Hematopoietic multipotent progenitor cell treated with erythropoietin and hydrocortisone succinate and interleukin-3 and kit ligand, for 4 days (in vitro differentiated cells): ENCODE measurements at regions not wholly inside any gene's neighbourhood (a gene's known extent, or its start where the extent isn't known, plus 50 kb on each side); places are given as distances from the start of the nearest gene placed in this dataset.
"Not testable (repeated sequence)": the region's sequence is repeated elsewhere in the genome, so short reads cannot be mapped to it uniquely, and the experiment has no call there.

Source experiments
- DNase-seq: peaks from one replicate; pipeline ENCODE4 v3.0.0-alpha.2; 2015

DNA sequence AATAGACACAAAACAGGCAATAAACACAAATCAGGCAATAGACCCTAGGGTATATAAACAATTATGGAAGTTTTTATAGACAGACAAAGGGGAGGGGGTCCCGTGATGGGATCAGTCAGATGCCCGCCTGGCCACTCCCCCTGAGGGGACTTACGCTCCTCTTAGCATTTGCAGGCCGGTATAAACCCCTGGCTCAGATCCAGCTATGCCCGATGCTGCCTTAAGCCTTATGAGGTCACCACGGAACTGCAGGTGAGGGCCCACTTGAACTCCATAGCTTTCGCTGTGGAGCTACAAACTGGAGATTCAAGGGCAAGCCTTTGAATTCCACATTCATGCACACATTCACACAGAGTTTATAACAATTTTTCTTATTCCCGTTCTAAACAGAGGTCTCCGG lies 340.5 kb upstream of the USP9Y start:
- DNase-seq, result no peak

GRCh38 chrY:12365311-12365910 lies 335.6 kb upstream of the USP9Y start:
- peak; percentile 84 for DNase-seq

DNA sequence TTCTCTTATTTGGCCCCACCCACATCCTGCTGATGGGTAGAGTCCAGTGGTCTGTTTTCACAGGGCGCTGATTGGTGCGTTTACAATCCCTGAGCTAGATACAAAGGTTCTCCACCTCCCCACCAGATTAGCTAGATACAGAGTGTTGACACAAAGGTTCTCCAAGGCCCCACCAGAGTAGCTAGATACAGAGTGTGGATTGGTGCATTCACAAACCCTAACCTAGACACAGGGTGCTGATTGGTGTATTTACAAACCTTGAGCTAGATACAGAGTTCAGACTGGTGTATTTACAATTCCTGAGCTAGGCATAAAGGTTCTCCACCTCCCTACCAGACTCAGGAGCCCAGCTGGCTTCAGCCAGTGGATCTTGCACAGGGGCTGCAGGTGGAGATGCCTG lies 326.4 kb upstream of the USP9Y start:
- not testable (repeated sequence) for DNase-seq

GRCh38 chrY:12391655-12392559 lies 309.1 kb upstream of the USP9Y start:
- DNase-seq, result peak; percentile 54

DNA sequence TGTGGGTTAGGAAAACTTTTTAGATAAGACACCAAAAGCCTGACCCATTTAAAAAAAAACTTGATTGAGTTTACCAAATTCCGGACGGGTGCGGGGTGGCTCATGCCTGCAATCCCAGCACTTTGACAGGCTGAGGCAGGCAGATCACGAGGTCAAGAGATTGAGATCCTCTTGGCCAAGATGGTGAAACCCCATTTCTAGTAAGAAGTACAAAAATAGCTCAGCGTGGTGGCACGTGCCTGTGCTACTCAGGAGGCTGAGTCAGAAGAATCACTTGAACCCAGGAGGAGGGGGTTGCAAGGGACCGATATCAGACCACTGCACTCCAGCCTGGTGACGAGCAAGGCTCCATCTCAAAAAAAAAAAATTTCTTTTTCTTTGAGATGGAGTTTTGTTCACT lies 307.8 kb upstream of the USP9Y start:
- DNase-seq, result no peak

GRCh38 chrY:12395381-12396120 lies 305.5 kb upstream of the USP9Y start:
- peak; percentile 22 for DNase-seq

- peak; percentile 53 for DNase-seq
Measured at GRCh38 chrY:12403916-12404315, 297.1 kb upstream of the USP9Y start.

DNA sequence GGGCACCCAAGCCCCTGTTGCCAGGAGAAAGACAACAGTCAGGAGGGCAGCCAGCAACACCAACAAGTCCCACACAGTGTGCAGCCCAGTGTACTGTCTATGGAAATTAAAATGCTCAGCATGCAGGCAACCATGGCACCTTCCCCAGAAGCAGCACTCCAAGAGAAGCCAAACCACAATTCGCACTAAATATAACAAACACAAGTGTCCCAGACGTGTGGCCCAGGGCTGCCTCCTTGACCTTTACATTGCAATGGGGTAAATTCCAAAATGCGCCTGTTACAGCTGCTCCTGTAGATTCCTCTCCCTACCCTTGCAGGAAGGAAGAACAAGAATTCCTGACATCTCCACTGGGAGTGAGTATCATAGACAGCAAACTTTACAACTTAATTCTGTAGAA lies 292.8 kb upstream of the USP9Y start:
- no peak for DNase-seq

GRCh38 chrY:12410696-12411095 lies 290.3 kb upstream of the USP9Y start:
- no peak for DNase-seq

DNA sequence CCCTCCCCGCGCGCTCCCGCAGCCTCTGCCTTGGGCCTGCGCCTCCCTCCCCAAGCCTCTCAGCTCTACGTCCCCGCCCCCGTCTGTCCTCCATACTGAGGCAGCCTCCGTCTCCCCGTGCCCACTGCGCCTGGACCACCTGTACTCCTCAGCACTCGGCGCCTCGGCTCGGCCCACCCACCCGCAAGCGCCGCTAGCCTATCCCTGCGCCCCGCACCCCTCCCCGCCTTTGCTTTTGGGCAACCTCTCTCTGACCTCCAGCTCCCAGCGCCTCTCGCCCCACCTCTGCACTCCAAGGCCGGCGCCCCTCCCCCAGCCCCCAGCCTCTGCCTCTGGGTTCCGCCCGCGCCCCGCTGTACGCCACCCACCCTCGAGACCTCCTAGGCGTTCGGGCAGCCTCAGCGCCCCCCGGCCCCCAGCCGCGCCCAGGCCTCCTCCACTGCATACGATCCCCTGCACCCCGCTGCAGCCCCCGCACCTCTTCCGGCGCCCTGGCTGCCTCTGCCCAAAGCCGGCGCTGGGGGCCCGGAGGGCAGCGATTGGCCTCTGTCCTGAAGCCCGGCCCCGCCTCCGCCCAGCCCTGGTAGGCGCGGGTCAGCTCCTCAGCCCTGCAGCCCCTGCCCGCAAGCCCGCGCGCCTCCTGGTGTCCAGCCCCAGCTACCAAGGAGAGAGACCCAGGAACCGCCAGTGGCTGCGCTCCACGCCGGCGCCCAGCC lies 279.8 kb upstream of the USP9Y start:
- DNase-seq, result peak; percentile 75

DNA sequence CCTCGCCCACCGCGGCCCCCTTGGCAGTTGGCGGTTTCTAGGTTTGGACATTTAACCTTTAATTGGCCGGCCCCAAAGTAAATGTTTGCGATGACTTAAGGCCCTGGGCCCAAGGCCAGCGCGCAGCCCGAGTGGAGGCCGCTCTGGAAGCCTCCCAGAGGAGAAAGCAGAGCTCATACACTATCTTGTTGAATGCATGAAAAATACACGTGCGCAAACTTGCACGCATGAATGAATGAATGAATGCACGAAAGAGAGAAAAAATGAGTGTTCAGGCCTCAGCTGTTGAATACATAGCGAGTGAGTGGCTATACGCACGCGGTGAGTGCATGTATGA lies 279.3 kb upstream of the USP9Y start:
- no peak for DNase-seq

DNA sequence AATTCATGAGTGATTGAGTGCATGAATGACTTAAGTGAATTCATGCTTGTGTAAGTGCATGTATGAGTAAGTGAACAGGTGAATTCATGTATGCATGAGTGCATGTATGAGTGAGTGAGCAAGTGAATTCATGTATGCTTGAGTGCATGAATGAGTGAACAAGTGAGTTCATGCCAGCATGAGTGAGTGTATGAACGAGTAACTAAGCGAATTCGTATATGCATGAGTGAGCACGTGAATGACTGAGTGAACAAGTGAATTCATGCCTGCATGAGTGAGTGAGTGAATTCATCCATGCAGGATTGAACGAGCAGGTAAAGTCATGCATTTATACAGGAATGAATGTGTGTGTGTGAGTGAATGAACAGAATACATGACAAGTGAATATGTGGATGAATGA lies 278.5 kb upstream of the USP9Y start:
- DNase-seq, result no peak

DNA sequence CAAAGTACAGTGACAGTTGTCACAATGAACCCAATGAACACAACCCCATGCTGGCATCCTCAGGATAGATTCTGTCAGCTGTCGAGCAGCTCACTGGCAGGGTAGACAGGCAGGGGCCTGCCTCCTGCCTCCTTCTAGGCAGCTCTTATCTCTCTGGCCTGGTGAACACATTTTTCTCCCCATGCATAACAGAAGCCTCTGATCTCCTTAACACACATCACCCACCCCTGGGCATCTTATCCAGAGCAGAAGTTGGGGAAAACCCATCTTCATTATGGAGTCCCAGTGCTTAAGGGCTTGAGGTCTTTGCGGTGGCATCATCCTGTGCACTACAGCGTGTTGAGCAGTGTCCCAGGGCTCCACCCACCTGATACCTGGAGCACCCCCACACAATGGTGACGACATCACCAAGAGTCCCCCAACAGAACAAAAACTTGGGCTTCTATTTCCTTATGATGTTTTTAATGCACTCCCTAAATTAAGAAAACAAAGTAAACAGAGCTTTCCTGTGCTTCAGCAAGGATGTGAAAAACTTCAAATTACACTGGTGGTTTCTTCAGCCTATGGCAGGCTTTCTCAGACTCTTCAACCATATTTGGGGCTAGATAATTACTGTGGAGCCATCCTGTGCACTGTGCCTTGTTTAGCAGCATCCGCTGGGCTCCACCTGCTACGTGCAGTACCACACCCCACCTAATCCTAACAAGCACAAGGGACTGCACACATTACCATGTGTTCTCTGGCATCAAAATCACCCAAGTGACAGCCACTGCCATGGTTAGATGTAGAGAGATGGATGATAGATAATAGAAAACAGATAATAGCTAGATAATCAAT lies 277.4 kb upstream of the USP9Y start:
- DNase-seq, result peak; percentile 75

GRCh38 chrY:12425506-12425905 lies 275.5 kb upstream of the USP9Y start:
- no peak for DNase-seq

- no peak for DNase-seq
Measured at GRCh38 chrY:12427361-12427760, 273.7 kb upstream of the USP9Y start.

GRCh38 chrY:12431546-12431945 lies 269.5 kb upstream of the USP9Y start:
- DNase-seq, result peak; percentile 13

DNA sequence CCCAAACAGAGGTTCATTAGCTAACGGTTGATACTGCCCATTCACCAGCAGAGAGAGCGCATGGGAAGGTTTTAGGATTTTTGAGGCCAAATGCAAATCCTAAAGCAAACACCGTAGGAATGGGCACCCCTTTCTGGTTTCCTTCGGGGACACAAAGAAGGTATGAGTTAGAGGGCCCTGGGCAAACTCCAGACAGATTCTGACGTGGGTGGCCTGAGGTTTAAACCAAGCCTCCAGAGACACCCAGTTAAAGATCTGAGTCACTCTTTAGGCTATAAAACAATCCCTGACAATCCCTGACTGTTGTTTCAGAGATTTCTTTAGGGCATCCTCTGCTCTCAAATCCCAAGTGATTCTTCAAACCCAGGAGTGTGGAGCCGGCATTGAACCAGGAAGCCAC lies 262.2 kb upstream of the USP9Y start:
- DNase-seq, result not testable (repeated sequence)

GRCh38 chrY:12444200-12444599 lies 256.8 kb upstream of the USP9Y start:
- no peak for DNase-seq

DNA sequence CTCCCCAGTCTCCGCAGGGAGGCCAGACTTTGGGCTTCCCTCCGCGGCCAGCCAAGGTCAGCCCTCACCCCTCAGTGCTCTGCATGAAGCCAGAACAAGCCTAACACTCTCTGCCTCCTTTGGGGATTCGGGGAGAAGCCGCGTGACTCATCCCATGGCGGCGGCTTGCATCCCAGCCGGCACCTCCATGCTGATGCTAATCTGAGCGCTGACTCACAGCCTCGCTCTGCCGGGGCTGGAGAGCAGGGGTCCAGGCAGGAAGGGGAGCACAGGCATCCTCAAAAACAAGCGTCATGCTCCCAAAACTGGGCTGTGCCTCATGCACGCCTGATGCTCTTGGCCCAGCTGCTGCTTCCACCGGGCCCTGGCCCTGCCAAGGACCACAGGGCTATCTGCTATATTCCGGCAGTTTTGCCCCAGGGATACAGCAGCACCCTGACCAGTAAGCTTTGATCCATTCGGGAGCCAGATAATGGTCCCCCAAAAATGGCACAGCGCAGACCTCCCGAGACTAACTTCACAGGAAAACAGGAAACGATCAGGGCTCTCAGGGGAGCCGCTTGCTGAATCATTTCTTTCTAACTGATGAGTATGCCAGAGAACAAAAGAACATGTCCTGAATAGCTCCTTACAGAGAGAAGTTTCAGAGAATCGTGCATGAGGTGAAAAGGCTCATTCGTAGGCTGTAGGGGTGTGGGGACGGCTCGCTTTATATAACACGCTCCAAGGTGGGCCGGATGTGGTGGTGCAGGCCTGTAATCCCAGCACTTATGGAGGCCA lies 254.4 kb upstream of the USP9Y start:
- not testable (repeated sequence) for DNase-seq

DNA sequence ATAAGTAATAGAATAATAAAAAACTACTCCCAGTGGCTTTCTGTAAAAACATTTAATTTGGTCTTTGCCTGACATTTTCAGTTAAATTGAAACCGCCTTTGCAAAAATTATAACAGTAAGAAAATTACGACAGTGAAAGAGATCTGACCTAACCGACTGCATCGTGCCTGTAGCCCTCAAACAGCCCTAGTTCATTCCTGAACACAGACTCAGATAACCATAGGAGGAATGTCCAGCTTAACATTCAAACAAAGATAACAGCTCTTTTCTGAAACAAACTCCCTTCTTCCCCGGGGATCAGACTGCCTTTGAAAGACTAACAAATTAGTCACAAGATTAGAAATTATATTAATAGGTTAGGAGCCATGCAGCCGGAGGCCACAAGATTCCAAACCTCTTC lies 252.5 kb upstream of the USP9Y start:
- DNase-seq, result not testable (repeated sequence)

DNA sequence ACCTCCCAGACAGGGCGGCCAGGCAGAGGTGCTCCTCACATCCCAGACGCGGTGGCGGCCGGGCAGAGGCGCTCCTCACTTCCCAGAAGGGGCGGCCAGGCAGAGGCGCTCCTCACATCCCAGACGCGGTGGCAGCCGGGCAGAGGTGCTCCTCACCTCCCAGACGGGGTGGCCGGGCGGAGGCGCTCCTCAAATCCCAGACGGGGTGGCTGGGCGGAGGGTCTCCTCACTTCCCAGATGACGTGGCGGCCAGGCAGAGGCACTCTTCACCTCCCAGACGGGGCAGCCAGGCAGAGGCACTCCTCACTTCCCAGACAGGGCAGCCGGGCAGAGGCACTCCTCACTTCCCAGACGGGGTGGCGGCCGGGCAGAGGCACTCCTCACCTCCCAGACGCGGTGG lies 247.7 kb upstream of the USP9Y start:
- DNase-seq, result not testable (repeated sequence)
